A549 (cell line): ENCODE measurements at regions not wholly inside any gene's neighbourhood (a gene's known extent, or its start where the extent isn't known, plus 50 kb on each side); places are given as distances from the start of the nearest gene placed in this dataset.
A peak's percentile ranks its signal among the peaks of the same experiment; 100 is the strongest.

ENCODE experiments used
- ATAC-seq, 2 experiments: fragments of 200-7000 bp in 1 of 2; fragments of >200 bp in 1 of 2; cut with Nextera tagmentation in 1 of 2; cut with Tn5 transposase in 1 of 2; 3 replicates each; pipeline versions ENCODE4 v1.8.0 to v1.9.1; 2018 to 2020; ENCODE audit warnings: mild to moderate bottlenecking in 1 of 2, moderate library complexity in 1 of 2
- CTCF ChIA-PET: fragments of 300-600 bp; sonication (Branson Sonifier 250); formaldehyde crosslinking; extraction: SDS; loops from one replicate; lab custom pipeline; 2021; ENCODE audit warnings: antibody characterized with exemption, inconsistent platforms; lab: Yijun Ruan, JAX
- POLR2A ChIA-PET: fragments of 350-600 bp; formaldehyde crosslinking; extraction: SDS; loops from one replicate; lab custom pipeline; 2021; ENCODE audit warnings: antibody characterized with exemption, inconsistent platforms; lab: Yijun Ruan, JAX
- DNase-seq, 2 experiments: peaks; one replicate each; pipeline versions ENCODE4 v3.0.0 to v3.0.0-alpha.2; 2011 to 2016; ENCODE audit warnings: low read depth in 1 of 2, low spot score in 1 of 2
- FAIRE-seq: peaks from 2 replicates; lab custom pipeline; 2011; peaks lifted over from hg19 to GRCh38; lab: Jason Lieb, UNC
- H3K27ac ChIP-seq, 2 experiments: fragments of >200 bp; sonication (Bioruptor Twin); formaldehyde crosslinking; 3 replicates each; pipeline ENCODE4 v1.5.1; 2016 to 2017
- H3K4me1 ChIP-seq: fragments of >200 bp; sonication (Bioruptor Twin); formaldehyde crosslinking; 3 replicates; pipeline ENCODE4 v1.6.1; 2016
- H3K4me2 ChIP-seq: fragments of >200 bp; sonication (Bioruptor Twin); formaldehyde crosslinking; 3 replicates; pipeline ENCODE4 v1.6.1; 2016
- H3K4me3 ChIP-seq: fragments of >200 bp; sonication (Bioruptor Twin); formaldehyde crosslinking; 3 replicates; pipeline ENCODE4 v1.5.1; 2016
- H3K9me3 ChIP-seq: fragments of >200 bp; sonication (Bioruptor Twin); formaldehyde crosslinking; 3 replicates; pipeline ENCODE4 v1.6.1; 2016
- ATOH8 ChIP-seq: fragments of 250-450 bp; sonication (Bioruptor Pico); IDR thresholded peaks from 2 replicates; pipeline ENCODE4 v1.5.0; 2020; ENCODE audit warnings: low read depth, mild to moderate bottlenecking, moderate library complexity
- BCL3 ChIP-seq: fragments of >200 bp; sonication (Bioruptor Twin); formaldehyde crosslinking; IDR thresholded peaks from 3 replicates; pipeline ENCODE4 v1.6.1; 2016
- CHD2 ChIP-seq: fragments of 150-350 bp; IDR thresholded peaks from 2 replicates; pipeline ENCODE4 v1.6.1; 2014; ENCODE audit warnings: low read length; ENCODE audit not compliant: partially characterized antibody
- E2F6 ChIP-seq: IDR thresholded peaks from 2 replicates; pipeline ENCODE4 v1.6.1; 2012; ENCODE audit warnings: low read depth, borderline replicate concordance
- EHF ChIP-seq: fragments of 250-450 bp; sonication (Bioruptor Pico); IDR thresholded peaks from 2 replicates; pipeline ENCODE4 v1.5.0; 2020; ENCODE audit warnings: mild to moderate bottlenecking
- EHMT2 ChIP-seq: fragments of 200-600 bp; sonication (generic); IDR thresholded peaks from 2 replicates; pipeline ENCODE4 v1.6.1; 2016; ENCODE audit warnings: antibody characterized with exemption, low read depth, mild to moderate bottlenecking, moderate library complexity
- FOSL2 ChIP-seq, 2 experiments: fragments of 450-650 bp in 1 of 2; fragments of >200 bp in 1 of 2; sonication (Bioruptor Twin) in 1 of 2; formaldehyde crosslinking; IDR thresholded peaks; 2 replicates each; pipeline versions ENCODE4 v1.5.0 to v1.6.1; 2016 to 2020; ENCODE audit warnings: mild to moderate bottlenecking in 1 of 2, moderate library complexity in 1 of 2
- FOXS1 ChIP-seq: fragments of 250-450 bp; sonication (Bioruptor Pico); IDR thresholded peaks from 2 replicates; pipeline ENCODE4 v1.5.0; 2020; ENCODE audit warnings: mild to moderate bottlenecking, moderate library complexity
- HES2 ChIP-seq: fragments of >200 bp; sonication (Bioruptor Twin); formaldehyde crosslinking; IDR thresholded peaks from 2 replicates; pipeline ENCODE4 v1.6.1; 2016
- HMGXB4 ChIP-seq: fragments of 250-450 bp; sonication (Bioruptor Pico); IDR thresholded peaks from 2 replicates; pipeline ENCODE4 v1.5.0; 2021; ENCODE audit warnings: mild to moderate bottlenecking, moderate library complexity, borderline replicate concordance
- HOXA7 ChIP-seq: fragments of 250-450 bp; sonication (Bioruptor Pico); IDR thresholded peaks from 2 replicates; pipeline ENCODE4 v1.5.0; 2020; ENCODE audit warnings: mild to moderate bottlenecking, moderate library complexity
- HOXB13 ChIP-seq: fragments of 250-450 bp; sonication (Bioruptor Pico); IDR thresholded peaks from 2 replicates; pipeline ENCODE4 v1.5.0; 2020; ENCODE audit warnings: low read depth, mild to moderate bottlenecking, moderate library complexity
- HOXB5 ChIP-seq: fragments of 250-450 bp; sonication (Bioruptor Pico); IDR thresholded peaks from 2 replicates; pipeline ENCODE4 v1.5.0; 2020; ENCODE audit warnings: mild to moderate bottlenecking, moderate library complexity
- JUN ChIP-seq, 2 experiments: fragments of >200 bp; sonication (Bioruptor Twin); formaldehyde crosslinking; IDR thresholded peaks; 2 replicates in 1 of 2; 3 replicates in 1 of 2; pipeline ENCODE4 v1.6.1; 2016 to 2017
- MAFK ChIP-seq: fragments of 450-650 bp; IDR thresholded peaks from 2 replicates; pipeline ENCODE4 v1.6.1; 2014; ENCODE audit not compliant: partially characterized antibody
- NFE2L2 ChIP-seq: fragments of 150-350 bp; conservative IDR thresholded peaks from 2 replicates; pipeline ENCODE4 v1.6.1; 2014; ENCODE audit warnings: low read length
- NPAS2 ChIP-seq: fragments of 250-450 bp; sonication (Bioruptor Pico); IDR thresholded peaks from 2 replicates; pipeline ENCODE4 v1.8.0; 2022; ENCODE audit warnings: mild to moderate bottlenecking, moderate library complexity, borderline replicate concordance
- NR3C1 ChIP-seq: fragments of >200 bp; sonication (Bioruptor Twin); formaldehyde crosslinking; IDR thresholded peaks from 3 replicates; pipeline ENCODE4 v1.6.1; 2017
- RNF2 ChIP-seq: fragments of 200-600 bp; sonication (generic); IDR thresholded peaks from 2 replicates; pipeline ENCODE4 v1.6.1; 2016; ENCODE audit warnings: low read depth, mild to moderate bottlenecking, antibody characterized with exemption, moderate library complexity, borderline replicate concordance
- SMC3 ChIP-seq: fragments of >200 bp; sonication (Bioruptor Twin); formaldehyde crosslinking; IDR thresholded peaks from 3 replicates; pipeline ENCODE4 v1.6.1; 2018; ENCODE audit warnings: inconsistent platforms
- TFCP2L1 ChIP-seq: fragments of 250-450 bp; sonication (Bioruptor Pico); IDR thresholded peaks from 2 replicates; pipeline ENCODE4 v1.5.0; 2021; ENCODE audit warnings: mild to moderate bottlenecking
- WGBS: methylation state at CpG from one replicate; pipeline ENCODE4 v1.1.6; 2017; ENCODE audit errors: missing lambda C conversion rate; 5-methylcytosine and 5-hydroxymethylcytosine counted together

GRCh38 chr2:121887513-121888188, 132.2 kb downstream of the TSN start:
- FAIRE-seq (no peak), DNase-seq (no peak), ATAC-seq (no peak; a peak in 1 of 6 replicates)
- no peak for TF ChIP-seq SMC3
- no peak for TF ChIP-seq TFCP2L1 (CRISPR knock-in tag)
- no peak for TF ChIP-seq ATOH8
- TF ChIP-seq JUN (IDR thresholded peaks at IDR 0.05) = no peak
- no peak for TF ChIP-seq HOXB5 (CRISPR knock-in tag)
- no peak for TF ChIP-seq EHF (CRISPR knock-in tag)
- no peak for TF ChIP-seq BCL3
- no peak for TF ChIP-seq FOSL2 (IDR thresholded peaks at IDR 0.05)
- no peak for TF ChIP-seq FOSL2 (CRISPR knock-in tag; IDR thresholded peaks at IDR 0.05)
- no peak for TF ChIP-seq HOXA7 (CRISPR knock-in tag)
- TF ChIP-seq NR3C1 = no peak
- no peak for TF ChIP-seq HOXB13 (CRISPR knock-in tag)
- no peak for TF ChIP-seq EHMT2
- TF ChIP-seq RNF2 = no peak
- no peak for TF ChIP-seq CHD2
- no peak for TF ChIP-seq MAFK
- no peak for TF ChIP-seq NPAS2 (CRISPR knock-in tag)
- no peak for TF ChIP-seq FOXS1
- H3K4me2 ChIP-seq = no peak overlapping the region
- H3K27ac ChIP-seq = no peak overlapping the region
- no peaks in the 10 kb centered on the region for H3K9me3 ChIP-seq
- H3K4me1 ChIP-seq = no peaks in the 10 kb centered on the region
- WGBS = 73% methylated on average over 12 of the region's 16 CpGs
- ChIA-PET CTCF (interaction anchor here (1.4 kb wide), 1 partner anchor 11 kb away, joined by 3 read pairs; no protein-coding TSS in a partner anchor), POLR2A (no interaction called here)
- no peak overlapping the region for H3K4me3 ChIP-seq

- ChIA-PET POLR2A (interaction anchor here (0.6 kb wide), 1 partner anchor 60 kb away, joined by 3 read pairs; no protein-coding TSS in a partner anchor), CTCF (interaction anchor here (1.1 to 1.4 kb wide), 2 partner anchors 11 to 18 kb away, joined by 3 read pairs; no protein-coding TSS in a partner anchor)
- DNase-seq (peak; percentile 14 to 27), ATAC-seq (peak; percentile 65 to 89; a peak in 4 of 6 replicates), FAIRE-seq (no peak)
- Histone ChIP-seq H3K27ac (no peak overlapping the region), H3K4me2 (no peak overlapping the region), H3K4me3 (no peak overlapping the region), H3K4me1 (no peaks in the 10 kb centered on the region), H3K9me3 (no peaks in the 10 kb centered on the region)
- WGBS = 16% methylated on average over 5 of the region's 5 CpGs
- TF ChIP-seq E2F6 (no peak), HES2 (no peak), HOXB13 (CRISPR knock-in tag) (no peak), EHF (CRISPR knock-in tag) (no peak), NFE2L2 (no peak), CHD2 (no peak), HMGXB4 (CRISPR knock-in tag) (no peak)
Observed at GRCh38 chr2:121888189-121888557, 132.7 kb downstream of the TSN start.
